CD1c-positive myeloid dendritic cell (primary cell): ENCODE measurements at regions not wholly inside any gene's neighbourhood (a gene's known extent, or its start where the extent isn't known, plus 50 kb on each side); places are given as distances from the start of the nearest gene placed in this dataset.
"Not testable (repeated sequence)": the region's sequence is repeated elsewhere in the genome, so short reads cannot be mapped to it uniquely, and the experiment has no call there.

Source experiments
- DNase-seq: peaks from one replicate; pipeline ENCODE4 v3.0.0-alpha.2; 2016; ENCODE audit errors: extremely low spot score

DNA sequence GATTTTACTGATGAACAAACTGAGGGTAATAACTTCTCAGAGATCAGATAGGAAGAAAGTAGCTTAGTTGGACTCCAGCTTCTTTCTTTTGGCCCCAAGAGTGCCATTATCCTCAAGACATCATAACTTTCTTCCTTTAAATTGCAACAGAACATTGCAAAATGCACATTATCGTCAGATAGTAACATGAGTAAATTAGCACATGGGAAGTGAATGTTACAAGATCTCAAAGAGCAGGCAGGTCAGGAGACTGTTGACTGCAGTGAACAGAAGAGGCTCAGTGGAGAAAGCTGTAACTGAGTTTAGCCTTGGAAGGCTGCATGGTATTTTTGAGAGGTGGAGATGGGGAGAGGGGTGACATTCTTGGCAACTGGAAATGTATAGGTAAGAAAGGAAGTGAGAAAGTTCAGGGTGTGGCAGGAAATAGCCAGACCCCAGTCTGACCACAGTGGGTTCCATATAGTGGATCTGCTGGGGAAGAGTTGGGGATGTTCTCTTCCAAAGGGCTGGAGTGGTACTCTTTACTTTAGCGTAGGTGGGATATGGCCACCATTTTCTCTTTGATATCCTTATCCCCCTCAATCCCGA is 307.7 kb downstream of the RPLP1 start:
- DNase-seq, result peak; percentile 86

DNA sequence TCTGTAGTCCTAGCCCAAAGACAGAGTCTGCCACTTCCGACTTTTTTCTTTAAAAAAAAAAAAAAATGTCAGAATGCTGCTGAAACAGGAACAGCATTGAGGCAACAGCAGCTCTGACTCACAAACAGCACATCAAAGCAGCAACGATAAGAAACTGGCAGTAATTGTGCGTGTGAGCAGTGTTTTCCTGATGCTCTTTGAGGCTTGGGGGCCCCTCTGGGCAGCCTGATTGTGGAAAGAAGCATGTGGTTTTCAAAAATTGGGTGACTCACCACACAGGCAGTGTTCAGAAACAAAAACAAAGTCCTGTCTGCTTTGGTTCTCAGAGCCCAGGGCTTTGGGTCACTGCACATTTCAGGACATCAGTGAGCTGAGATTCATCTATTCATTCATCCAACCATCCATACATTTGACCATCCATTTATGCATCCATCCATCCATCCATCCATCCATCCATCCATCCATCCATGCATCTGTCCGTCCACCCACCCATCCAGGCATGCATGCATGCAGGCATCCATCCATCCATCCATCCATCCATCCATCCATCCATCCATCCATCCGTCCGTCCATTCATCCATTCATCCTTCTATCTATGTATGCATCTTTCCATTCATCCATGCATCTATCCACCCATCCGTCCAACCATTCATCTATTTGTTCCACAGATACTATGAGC is 308.4 kb downstream of the RPLP1 start:
- DNase-seq, result peak; percentile 96

DNA sequence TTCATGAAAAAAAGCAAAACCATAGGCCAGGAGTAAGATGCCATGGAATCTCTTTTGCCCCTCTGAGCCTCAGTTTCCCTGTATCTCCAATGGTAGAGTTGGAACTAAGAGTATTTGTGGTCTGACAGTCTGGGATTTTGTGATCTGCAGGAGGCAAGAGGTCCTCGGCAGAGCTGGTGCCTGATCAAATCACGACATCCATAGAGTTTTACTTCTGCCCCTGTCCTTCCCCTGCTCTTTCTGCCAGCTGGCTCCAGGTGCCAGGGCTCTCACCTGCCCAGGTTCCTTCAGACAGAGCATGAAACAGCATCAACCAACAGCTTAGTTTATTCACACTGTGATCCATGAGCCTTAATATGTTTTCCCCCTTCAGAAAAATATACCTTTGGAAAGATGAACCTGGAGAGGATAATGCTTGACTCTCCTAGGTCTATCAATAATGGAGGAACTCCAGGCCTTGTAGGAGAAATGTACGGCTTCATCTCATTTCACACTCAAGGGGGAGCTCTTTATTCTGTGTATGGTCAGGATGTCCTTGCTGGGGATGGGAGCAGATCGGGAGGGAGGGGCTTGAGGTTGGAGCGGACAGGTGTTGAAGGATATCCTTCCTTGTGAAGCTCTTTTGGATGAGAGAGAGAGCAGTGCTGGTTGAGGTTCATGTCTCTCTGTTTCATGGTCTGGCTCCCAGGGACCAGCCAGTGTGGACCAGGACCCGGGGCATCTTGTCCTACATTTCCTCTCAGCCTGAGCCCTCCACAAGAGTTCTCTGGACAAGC is 309.9 kb downstream of the RPLP1 start:
- DNase-seq, result no peak

DNA sequence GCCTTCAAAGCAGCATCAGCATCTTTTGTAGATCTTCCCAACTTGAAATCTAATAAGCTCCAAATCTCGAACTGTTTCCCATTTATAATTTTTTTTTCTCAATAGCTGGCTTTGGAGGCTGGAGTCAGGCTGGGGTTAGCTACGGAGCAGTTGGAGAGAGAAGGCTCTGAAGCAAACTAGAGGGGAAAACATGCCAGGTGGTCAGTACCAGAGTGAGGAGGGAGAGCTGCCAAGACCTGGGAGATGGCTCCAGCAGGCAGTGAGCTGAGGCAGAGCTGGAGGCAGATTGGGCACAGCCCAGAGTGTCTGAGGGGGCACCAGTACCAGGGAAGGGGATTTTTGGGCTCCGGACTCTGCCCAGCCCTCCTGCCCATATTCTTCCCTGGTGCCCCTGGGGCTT is 311.2 kb downstream of the RPLP1 start:
- DNase-seq, result no peak

DNA sequence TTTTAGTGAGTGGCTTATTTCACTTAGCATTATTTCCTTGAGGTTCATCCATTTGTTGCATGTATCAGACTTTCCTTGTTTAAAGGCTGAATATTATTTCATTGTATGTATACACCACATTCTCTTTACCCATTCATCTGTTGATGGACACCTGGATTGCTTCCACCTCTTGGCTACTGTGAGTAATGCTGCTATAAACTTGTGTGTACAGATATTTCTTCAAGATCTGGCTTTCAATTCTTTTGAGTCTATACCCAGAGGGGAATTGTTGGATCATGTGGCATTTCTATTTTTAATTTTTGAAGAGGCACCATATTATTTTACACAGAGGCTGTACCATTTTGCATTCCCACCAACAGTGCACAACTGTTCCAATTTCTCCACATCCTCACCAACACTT is 313.5 kb downstream of the RPLP1 start:
- DNase-seq, result no peak

DNA sequence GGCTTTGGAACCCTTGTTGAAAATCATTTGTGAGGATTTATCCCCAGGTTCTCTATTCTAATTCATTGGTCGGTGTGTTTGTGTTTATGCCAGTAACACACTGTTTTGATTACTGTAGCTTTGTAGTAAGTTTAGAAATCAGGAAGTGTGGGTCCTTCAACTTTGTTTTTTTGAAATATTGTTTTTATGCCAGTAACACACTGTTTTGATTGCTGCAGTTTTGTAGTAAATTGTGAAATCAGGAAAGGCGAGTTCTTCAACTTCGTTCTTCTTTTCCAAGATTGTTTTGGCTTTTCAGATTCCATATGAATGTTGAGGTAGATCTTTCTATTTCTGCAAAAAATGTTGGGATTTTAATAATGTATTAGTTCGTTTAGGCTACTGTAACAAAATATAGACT is 314.6 kb downstream of the RPLP1 start:
- DNase-seq, result peak; percentile 33

DNA sequence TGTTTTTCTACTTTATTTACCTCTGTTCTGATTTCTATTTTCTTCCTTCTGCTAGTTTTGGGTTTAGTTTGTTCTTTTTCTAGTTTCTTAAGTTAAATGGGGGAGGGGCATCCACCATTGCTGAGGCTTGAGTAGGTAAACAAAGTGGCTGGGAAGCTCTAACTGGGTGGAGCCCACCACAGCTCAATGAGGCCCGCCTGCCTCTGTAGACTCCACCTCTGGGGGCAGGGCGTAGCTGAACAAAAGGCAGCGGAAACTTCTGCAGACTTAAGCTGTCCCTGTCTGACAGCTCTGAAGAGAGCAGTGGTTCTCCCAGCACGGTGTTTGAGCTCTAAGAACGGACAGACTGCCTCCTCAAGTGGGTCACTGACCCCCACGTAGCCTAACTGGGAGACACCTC is 316.7 kb downstream of the RPLP1 start:
- not testable (repeated sequence) for DNase-seq

DNA sequence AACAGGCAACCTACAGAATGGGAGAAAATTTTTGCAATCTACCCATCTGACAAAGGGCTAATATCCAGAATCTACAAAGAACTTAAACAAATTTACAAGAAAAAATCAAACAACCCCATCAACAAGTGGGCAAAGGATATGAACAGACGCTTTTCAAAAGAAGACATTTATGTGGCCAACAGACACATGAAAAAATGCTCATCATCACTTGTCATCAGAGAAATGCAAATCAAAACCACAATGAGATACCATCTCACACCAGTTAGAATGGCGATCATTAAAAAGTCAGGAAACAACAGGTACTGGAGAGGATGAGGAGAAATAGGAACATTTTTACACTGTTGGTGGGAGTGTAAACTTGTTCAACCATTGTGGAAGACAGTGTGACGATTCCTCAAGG is 321.6 kb downstream of the RPLP1 start:
- DNase-seq, result not testable (repeated sequence)

DNA sequence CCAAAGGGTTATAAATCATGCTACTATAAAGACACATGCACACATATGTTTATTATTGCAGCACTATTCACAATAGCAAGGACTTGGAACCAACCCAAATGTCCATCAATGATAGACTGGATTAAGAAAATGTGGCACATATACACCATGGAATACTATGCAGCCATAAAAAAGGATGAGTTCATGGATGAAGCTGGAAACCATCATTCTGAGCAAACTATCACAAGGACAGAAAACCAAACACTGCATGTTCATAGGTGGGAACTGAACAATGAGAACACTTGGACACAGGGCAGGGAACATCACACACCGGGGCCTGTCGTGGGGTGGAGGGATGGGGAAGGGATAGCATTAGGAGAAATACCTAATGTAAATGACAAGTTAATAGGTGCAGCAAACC is 322.1 kb downstream of the RPLP1 start:
- not testable (repeated sequence) for DNase-seq

DNA sequence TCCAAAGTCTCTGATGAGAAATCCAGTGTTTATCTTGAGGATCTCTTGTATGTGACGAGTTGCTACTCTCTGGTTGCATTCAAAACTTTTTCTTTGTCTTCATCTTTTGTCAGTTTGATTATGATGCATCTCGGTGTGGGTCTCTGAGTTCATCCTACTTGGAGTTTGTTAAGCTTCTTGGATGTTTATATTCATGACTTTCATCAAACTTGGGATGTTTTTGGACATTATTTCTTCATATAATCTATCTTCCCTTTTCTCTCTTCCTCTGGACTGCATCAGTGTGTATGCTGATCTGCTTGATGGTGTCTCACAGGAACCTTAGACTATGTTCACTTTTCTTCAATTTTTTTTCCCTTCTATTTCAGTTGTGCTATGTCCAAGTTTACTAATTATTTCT is 320.4 kb downstream of the TLE3 start:
- no peak for DNase-seq

DNA sequence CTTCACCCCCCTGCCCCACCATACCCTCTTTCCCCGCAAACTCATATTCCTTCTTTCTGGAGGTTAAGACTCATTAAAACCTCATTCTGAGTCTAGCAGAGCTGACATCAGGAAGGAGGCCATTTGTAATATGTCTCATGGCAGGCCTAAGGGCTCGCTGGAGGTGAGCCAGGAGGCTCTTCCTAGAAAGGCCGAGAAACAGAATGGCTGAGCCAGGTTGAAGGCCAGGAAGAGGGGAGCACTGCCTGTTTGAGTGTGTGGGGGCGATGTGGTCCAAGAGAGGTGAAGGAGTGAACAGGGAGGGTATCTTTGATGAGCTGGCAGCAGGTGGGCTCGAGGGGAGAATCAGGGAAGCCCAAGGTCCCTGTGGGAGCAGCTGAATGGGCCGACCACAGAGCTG is 317.3 kb downstream of the TLE3 start:
- DNase-seq, result no peak

DNA sequence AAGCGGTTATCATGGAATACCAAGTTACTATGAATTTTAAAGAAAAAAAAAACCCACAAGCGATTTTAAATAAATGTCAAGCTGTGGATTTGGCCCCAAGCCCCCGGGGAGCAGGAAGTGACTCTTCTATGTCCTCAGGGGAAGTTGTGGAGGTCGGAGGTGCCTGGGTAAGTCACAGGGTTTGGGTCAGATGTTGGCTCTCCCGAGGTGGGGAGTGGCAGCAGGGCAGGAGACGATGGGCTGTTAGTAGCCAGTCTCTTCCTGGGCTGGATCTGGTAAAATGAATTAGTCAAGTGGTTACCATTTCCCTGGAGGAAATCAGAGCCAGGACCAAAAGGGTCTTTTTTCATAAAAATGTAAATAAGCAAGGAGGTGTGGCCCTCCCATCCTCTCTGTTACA is 316.7 kb downstream of the TLE3 start:
- DNase-seq, result no peak

DNA sequence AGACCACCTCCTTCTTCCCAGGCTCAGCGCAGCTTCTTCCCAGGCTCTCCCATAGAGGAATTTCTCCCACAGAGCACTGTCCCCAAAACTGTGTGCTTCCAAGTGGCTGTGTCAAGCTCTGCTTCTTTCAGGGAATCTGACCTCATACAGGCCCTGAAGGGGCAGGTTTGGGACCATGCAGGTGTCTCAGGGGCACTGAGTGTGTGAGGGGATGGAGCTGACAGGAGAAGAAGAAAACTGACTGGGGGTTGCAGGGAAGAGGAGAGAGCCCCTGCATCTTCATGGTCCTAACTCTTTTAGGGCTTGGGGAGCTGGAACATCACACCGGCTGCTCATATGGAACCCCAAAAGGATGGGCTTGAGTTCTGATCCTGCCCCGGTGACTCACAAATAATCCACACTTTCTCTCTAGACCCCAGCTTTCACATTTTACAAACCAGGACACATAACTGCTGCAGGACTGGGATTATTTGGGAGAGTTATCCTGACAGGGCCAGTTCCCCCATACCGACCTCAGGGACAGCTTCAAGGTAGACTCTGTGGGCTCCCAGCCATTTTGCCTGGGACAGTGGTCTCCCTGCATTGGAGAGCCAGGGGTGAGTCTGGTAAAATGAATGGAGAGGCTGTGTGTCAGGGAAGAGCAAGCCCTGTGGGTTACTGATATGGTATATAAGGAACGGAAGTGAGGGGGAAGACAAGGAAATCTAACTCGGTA is 316.1 kb downstream of the TLE3 start:
- no peak for DNase-seq

DNA sequence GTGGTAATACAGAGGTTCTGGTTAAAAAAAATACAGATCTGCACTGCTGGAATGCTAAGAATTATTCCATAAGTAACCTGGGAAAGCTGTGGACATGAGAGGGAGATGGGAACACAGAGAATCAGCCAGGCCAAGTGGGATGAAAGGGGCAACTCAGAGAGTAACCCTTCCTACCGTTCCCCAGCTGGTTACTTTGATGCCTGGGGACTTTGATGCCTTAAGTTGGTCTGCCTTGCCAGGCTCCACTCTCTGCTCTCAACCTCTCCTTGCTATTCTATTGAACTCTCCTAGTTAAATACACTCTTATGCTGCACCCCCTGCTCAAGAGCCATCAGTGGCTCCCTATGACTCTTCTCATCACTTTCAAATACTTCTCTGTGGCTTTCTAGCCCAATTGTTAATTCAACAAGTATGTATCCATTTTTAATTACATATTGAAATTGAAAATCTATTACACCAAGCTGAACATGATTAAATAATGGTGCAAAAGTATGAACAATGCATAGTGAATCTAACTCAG is 315.5 kb downstream of the TLE3 start:
- no peak for DNase-seq

DNA sequence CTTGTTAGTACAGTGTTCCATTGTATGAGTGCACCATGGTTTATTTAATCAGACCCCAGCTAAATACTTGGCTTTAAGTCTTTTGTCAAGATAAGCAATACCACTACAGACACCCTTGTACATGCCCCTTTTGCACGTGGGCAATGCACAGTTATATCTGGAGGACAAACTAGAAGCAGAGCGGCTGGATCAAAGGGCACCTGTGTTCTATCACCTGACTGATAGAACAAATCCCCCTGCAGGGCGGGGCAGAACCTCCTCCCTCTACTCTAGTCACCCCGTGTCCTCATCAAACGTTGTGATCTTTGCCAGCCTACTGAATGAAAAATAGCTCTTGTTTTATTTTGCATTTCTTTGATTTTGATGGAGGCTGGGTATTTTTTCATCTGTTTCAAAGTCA is 314.9 kb downstream of the TLE3 start:
- no peak for DNase-seq

DNA sequence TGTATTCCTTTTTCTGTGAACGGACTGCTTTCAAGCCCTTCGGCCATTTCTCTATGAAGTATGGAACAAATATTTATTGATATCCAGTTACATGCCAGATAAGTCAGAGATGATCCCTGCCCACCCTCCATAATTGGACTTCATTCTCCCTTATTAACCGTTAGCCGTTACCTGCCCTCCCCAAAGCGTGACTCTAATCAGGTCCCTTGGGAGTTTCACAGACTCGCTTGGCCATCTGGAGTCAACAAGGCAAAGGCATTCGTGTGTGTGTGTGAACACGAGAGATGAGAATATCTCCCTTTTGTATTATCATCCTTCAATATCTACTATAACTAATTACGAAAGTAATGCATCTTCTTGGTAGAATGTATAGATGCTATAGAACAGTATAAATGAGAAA is 314.5 kb downstream of the TLE3 start:
- DNase-seq, result no peak

DNA sequence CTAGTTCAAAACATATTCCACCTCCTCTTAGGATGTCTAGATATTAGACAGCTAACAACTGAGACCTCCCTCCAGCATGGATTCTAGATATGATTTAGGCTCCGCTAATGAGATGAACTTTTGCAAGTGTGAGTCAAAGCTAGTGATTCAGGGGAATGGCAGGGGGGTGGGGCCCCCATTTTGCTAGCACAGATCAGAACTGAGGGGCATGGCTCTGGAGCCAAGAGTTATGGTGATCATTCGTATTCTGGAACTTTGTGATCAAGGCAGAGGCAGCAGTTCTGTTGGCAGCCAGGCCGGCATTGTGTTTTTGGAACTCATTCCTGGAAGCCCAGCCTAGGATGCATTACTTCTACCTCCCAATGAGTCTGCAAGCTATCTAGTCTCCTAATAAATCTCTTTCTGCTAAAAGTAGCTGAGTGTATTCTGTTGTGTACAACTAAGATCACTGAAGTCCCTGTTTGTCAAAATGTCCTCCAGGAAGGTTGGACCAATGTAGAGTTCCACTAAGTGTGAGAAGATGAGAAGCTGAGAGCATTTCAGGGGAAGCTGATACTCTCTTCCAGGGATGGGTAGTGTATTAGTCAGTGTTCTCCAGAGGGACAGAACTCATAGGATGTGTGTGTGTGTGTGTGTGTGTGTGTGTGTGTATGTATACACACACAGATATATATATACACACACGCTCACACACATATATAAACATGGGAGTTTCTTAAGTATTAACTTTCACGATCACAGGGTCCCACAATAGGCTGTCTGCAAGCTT is 312.7 kb downstream of the TLE3 start:
- DNase-seq, result no peak

DNA sequence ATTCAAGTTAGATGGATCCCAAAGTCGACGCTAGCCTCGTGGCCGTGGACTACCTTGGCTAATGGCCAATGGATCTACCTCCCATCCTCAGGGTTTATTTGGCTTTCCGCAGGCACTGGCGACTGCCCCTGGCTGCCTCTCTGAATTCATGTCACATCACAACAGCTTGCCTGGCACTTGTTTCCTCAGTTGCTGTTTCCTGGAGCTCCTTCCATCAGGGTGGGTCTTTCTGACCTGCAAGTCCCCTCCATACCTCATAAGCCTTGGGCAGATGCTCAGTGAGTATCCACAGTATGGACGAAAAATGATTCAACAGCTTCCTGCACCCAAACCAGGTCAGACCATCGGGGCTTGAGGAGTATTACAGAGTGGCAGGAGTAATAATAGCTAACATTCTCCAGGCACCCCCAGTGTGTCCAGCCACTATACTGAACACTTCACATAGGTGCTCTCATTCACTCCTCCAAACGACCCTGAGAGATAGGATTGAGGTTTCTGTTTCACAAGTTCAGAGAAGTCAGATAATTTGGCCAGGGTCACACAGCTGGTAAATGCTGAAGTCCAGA is 311.5 kb downstream of the TLE3 start:
- no peak for DNase-seq

DNA sequence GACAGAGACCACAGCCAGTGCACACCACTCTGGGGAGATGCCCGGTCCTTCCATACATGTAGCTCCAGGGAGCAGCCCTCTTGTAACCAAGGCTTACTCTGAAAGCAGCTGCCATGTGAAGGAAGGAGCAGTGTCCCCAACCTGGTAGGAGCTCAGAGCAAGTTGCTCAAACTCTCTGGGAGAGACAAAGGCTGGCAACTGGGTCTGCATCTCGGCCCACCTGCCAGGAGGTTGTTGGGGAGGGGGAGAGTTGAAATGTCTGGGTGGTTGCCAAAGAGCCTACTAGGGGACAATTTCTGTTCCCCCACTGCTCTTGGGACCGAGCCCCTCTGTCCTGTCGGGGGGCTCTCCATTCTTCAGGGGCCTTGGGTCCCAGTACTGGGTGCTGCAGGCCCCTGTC is 309.9 kb downstream of the TLE3 start:
- no peak for DNase-seq

DNA sequence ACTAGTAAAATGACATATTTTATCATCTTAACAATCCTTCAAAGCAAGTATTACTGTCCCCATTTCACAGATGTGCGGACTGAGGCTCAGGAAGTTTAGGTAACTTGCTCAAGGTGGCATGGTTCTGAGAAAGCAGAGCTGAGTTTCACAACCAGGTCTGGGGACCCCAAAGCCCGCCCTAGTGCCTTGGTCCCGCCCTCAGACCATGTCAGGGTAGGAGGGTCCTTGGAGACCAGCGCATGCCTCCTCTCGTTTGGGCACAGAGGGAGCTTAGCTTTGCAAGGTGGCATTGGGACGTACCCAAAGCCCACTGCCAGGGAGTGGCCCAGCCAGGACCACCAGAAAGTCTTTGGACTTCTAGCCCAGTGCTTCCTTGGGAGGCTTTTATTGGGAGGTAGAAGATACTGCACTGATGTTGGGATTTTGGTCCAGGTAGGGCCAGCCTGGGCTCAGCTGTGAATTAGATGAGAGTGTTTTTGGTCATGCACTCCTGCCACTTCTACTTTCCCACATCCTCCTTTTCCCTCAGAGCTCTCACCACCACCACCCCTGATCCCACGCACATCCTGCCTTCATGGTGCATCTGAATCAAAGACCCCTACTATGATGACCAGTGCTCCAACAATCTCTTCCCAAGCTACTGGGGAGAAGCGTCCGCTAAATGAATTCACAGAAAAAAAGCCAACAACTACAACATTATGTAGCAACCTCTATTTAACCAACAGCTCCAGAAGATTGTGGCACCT is 307.9 kb downstream of the TLE3 start:
- no peak for DNase-seq

DNA sequence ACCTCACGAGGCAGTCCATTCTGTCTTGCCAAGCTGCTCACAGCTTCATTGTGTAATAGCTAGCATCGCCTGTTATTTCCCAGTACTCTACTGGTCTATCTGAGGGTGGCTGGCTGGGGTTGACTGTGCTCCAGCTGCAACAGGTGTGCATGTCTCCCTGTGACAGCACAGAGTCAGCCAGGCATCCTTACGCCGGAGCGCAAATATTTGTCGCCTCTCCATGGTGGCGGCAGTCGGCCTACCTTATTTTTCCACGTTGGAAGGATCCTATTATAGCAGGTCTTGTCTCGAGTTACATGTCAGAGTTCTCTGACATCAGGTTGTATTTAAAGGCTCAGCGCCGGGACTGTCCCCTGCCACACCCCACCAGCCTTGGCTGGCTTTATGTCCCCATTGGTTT is 307.1 kb downstream of the TLE3 start:
- DNase-seq, result no peak
